SK-N-SH (cell line): ENCODE measurements at regions not wholly inside any gene's neighbourhood (a gene's known extent, or its start where the extent isn't known, plus 50 kb on each side); places are given as distances from the start of the nearest gene placed in this dataset.

Experiments used
- CTCF ChIP-seq: fragments of 200-600 bp; sonication (generic); IDR thresholded peaks from 2 replicates; pipeline ENCODE4 v1.6.1; 2017; ENCODE audit warnings: antibody characterized with exemption, mild to moderate bottlenecking, moderate library complexity
- GABPA ChIP-seq: IDR thresholded peaks from 2 replicates; pipeline ENCODE4 v1.4.0; 2012; ENCODE audit warnings: low read depth, mild to moderate bottlenecking
- MXI1 ChIP-seq: IDR thresholded peaks from 2 replicates; pipeline ENCODE4 v1.6.1; 2012; ENCODE audit warnings: mild to moderate bottlenecking, low read depth, low read length, improper control_type of control experiment

DNA sequence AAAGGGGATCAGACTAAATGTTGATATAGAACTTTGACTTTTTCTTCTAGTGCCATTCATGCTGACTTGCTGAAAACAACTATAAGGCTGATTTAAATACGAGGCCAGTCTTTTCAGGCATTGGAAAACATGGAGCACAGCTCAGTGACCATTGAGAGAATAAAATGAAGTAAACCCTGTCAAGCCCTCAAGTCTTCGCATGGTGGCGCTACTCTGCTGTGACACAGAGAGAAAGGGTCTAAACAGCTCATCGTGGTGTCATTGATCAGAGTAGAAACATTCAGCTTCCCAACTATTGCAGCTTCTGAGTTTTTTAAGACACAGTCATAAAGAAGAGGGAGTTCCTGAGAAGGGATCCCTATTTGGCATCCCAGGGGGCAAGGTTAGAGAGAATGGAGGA is 716.2 kb downstream of the DIPK2A start:
- TF ChIP-seq CTCF (peak; percentile 42), GABPA (no peak), MXI1 (no peak)
